ENCODE measurements at regions not wholly inside any gene's neighbourhood (a gene's known extent, or its start where the extent isn't known, plus 50 kb on each side); places are given as distances from the start of the nearest gene placed in this dataset.

DNA sequence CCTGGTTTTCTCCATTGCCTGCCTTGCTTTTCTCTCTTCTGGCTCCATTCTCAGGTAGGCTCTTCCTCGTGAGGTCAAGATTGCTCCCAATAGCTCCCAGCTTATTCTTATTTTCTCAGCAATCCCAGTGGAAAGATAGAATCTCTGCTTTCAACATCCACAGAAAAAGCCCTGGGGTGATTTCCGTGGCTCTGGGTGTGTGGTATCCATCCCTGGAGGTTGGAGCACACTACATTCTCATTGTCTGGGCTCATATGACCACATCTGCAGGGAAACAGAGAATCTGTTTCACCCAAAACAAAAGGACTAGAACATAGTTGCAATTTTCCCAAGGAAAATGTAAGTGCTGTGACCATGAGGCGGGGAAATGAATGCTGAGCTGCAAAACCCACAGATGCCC lies 236.0 kb downstream of the TENT4A start:
- TF ChIP-seq YY1 (IDR thresholded peaks at IDR 0.05) (no peak), TAF1 (conservative IDR thresholded peaks at IDR 0.05) (no peak), RAD21 (IDR thresholded peaks at IDR 0.05) (no peak)
- H3K9me3 ChIP-seq (ENCODE audit: control insufficient read depth in 4 of 4, low read length in 3 of 4) = no peaks in the 10 kb centered on the region
- no peaks in the 10 kb centered on the region for H3K36me3 ChIP-seq (ENCODE audit: control insufficient read depth in 4 of 4, insufficient read depth in 3 of 4, low read depth in 1 of 4, low read length in 3 of 4)
- 79% methylated on average over 3 of the region's 3 CpGs for WGBS
- H3K4me3 ChIP-seq (ENCODE audit: low read depth in 1 of 3, low read length in 3 of 3) = no peak overlapping the region
- H3K27ac ChIP-seq (ENCODE audit: low read depth in 1 of 2, low read length in 2 of 2) = no peak overlapping the region
- H3K27me3 ChIP-seq (ENCODE audit: control insufficient read depth in 4 of 4, insufficient read depth in 4 of 4, low read length in 3 of 4) = no peaks in the 10 kb centered on the region
- DNase-seq (ENCODE audit: low spot score) = no peak
- no peak overlapping the region for H3K9ac ChIP-seq (ENCODE audit: low read depth in 1 of 2, low read length in 2 of 2)
- H3K4me1 ChIP-seq (ENCODE audit: control insufficient read depth in 4 of 4, insufficient read depth in 4 of 4, low read length in 3 of 4) = no peaks in the 10 kb centered on the region

DNA sequence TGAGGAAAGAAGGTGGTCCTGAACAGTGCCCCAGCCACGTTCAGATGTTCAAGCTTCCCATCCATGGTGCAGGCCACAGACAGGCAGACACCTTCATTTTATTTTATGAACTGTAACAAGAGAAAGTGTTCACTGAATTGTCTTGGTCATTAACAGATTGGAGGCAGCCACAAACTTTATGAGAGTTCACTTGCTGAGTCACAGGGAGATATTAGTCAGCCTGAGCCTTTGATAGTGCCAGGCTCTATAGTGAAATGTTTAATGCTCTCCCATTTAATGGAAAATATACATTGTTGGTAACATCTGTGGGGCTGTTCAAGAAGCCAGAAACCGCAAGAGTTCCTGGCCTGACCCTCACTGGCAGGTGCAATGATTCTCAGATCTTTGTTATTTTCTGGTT lies 237.0 kb downstream of the TENT4A start:
- DNase-seq (ENCODE audit: low spot score) = no peak
- TF ChIP-seq FOXA1 (IDR thresholded peaks at IDR 0.05) (no peak), SP1 (IDR thresholded peaks at IDR 0.05) (no peak), HNF4A (conservative IDR thresholded peaks at IDR 0.05) (no peak), JUND (IDR thresholded peaks at IDR 0.05) (no peak), GABPA (IDR thresholded peaks at IDR 0.05 in 1 of 2, conservative IDR thresholded peaks at IDR 0.05 in 1 of 2) (no peak), CTCF (IDR thresholded peaks at IDR 0.05; ENCODE audit: low read depth, low read length, missing input control) (no peak), TAF1 (conservative IDR thresholded peaks at IDR 0.05) (no peak), HNF4G (IDR thresholded peaks at IDR 0.05) (no peak)
- TF ChIP-seq, protein P1, sequence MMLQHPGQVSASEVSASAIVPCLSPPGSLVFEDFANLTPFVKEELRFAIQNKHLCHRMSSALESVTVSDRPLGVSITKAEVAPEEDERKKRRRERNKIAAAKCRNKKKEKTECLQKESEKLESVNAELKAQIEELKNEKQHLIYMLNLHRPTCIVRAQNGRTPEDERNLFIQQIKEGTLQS (IDR thresholded peaks at IDR 0.05) = no peak
- Histone ChIP-seq H3K36me3 (ENCODE audit: control insufficient read depth in 4 of 4, insufficient read depth in 3 of 4, low read depth in 1 of 4, low read length in 3 of 4) (no peaks in the 10 kb centered on the region), H3K9ac (ENCODE audit: low read depth in 1 of 2, low read length in 2 of 2) (no peak overlapping the region), H3K9me3 (ENCODE audit: control insufficient read depth in 4 of 4, low read length in 3 of 4) (no peaks in the 10 kb centered on the region), H3K27ac (ENCODE audit: low read depth in 1 of 2, low read length in 2 of 2) (no peak overlapping the region), H3K4me3 (ENCODE audit: low read depth in 1 of 3, low read length in 3 of 3) (no peak overlapping the region), H3K27me3 (ENCODE audit: control insufficient read depth in 4 of 4, insufficient read depth in 4 of 4, low read length in 3 of 4) (no peaks in the 10 kb centered on the region), H3K4me1 (ENCODE audit: control insufficient read depth in 4 of 4, insufficient read depth in 4 of 4, low read length in 3 of 4) (no peaks in the 10 kb centered on the region)
- 61% methylated on average over 2 of the region's 2 CpGs for WGBS

DNA sequence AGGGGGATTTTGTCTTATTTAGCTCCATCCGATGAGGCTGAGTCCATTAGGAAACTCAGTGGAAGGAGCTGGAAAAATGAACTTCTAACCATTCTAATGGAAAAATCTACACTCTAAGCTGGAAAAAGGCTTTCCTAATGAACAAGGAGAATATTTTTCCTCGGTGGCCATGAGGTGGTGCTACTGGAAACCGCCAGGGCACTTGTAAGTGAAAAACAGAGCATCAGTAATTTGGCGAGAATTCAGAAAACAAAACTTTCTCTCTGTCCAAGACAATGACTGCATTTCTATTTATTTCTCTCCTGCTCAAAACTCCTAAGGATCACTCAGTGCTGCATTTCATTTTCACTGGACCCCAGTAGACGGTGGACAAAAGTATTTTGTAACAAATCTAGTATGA lies 237.6 kb downstream of the TENT4A start:
- WGBS = 61% methylated on average over 5 of the region's 5 CpGs
- DNase-seq (ENCODE audit: low spot score) = no peak
- Histone ChIP-seq H3K27ac (ENCODE audit: low read depth in 1 of 2, low read length in 2 of 2) (no peak overlapping the region), H3K27me3 (ENCODE audit: control insufficient read depth in 4 of 4, insufficient read depth in 4 of 4, low read length in 3 of 4) (no peaks in the 10 kb centered on the region), H3K4me3 (ENCODE audit: low read depth in 1 of 3, low read length in 3 of 3) (no peak overlapping the region), H3K9ac (ENCODE audit: low read depth in 1 of 2, low read length in 2 of 2) (no peak overlapping the region), H3K36me3 (ENCODE audit: control insufficient read depth in 4 of 4, insufficient read depth in 3 of 4, low read depth in 1 of 4, low read length in 3 of 4) (no peaks in the 10 kb centered on the region), H3K9me3 (ENCODE audit: control insufficient read depth in 4 of 4, low read length in 3 of 4) (no peaks in the 10 kb centered on the region), H3K4me1 (ENCODE audit: control insufficient read depth in 4 of 4, insufficient read depth in 4 of 4, low read length in 3 of 4) (no peaks in the 10 kb centered on the region)
- TF ChIP-seq EGR1 (IDR thresholded peaks at IDR 0.05; ENCODE audit: low read depth in 2 of 2) (no peak), HNF4G (IDR thresholded peaks at IDR 0.05) (no peak), GABPA (IDR thresholded peaks at IDR 0.05 in 1 of 2, conservative IDR thresholded peaks at IDR 0.05 in 1 of 2) (no peak), HNF4A (conservative IDR thresholded peaks at IDR 0.05) (no peak), NR2F2 (IDR thresholded peaks at IDR 0.05) (no peak), RXRA (IDR thresholded peaks at IDR 0.05) (no peak), FOXA2 (IDR thresholded peaks at IDR 0.05) (no peak), FOXA1 (IDR thresholded peaks at IDR 0.05) (no peak), RAD21 (IDR thresholded peaks at IDR 0.05) (no peak), SP1 (IDR thresholded peaks at IDR 0.05) (no peak), JUND (IDR thresholded peaks at IDR 0.05) (no peak), CTCF (IDR thresholded peaks at IDR 0.05; ENCODE audit: low read depth, low read length, missing input control) (no peak), TAF1 (conservative IDR thresholded peaks at IDR 0.05) (no peak)
- TF ChIP-seq, protein P2, sequence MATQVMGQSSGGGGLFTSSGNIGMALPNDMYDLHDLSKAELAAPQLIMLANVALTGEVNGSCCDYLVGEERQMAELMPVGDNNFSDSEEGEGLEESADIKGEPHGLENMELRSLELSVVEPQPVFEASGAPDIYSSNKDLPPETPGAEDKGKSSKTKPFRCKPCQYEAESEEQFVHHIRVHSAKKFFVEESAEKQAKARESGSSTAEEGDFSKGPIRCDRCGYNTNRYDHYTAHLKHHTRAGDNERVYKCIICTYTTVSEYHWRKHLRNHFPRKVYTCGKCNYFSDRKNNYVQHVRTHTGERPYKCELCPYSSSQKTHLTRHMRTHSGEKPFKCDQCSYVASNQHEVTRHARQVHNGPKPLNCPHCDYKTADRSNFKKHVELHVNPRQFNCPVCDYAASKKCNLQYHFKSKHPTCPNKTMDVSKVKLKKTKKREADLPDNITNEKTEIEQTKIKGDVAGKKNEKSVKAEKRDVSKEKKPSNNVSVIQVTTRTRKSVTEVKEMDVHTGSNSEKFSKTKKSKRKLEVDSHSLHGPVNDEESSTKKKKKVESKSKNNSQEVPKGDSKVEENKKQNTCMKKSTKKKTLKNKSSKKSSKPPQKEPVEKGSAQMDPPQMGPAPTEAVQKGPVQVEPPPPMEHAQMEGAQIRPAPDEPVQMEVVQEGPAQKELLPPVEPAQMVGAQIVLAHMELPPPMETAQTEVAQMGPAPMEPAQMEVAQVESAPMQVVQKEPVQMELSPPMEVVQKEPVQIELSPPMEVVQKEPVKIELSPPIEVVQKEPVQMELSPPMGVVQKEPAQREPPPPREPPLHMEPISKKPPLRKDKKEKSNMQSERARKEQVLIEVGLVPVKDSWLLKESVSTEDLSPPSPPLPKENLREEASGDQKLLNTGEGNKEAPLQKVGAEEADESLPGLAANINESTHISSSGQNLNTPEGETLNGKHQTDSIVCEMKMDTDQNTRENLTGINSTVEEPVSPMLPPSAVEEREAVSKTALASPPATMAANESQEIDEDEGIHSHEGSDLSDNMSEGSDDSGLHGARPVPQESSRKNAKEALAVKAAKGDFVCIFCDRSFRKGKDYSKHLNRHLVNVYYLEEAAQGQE (IDR thresholded peaks at IDR 0.05) = no peak
- TF ChIP-seq, protein P1 (IDR thresholded peaks at IDR 0.05) = no peak
- TF ChIP-seq, protein P3, sequence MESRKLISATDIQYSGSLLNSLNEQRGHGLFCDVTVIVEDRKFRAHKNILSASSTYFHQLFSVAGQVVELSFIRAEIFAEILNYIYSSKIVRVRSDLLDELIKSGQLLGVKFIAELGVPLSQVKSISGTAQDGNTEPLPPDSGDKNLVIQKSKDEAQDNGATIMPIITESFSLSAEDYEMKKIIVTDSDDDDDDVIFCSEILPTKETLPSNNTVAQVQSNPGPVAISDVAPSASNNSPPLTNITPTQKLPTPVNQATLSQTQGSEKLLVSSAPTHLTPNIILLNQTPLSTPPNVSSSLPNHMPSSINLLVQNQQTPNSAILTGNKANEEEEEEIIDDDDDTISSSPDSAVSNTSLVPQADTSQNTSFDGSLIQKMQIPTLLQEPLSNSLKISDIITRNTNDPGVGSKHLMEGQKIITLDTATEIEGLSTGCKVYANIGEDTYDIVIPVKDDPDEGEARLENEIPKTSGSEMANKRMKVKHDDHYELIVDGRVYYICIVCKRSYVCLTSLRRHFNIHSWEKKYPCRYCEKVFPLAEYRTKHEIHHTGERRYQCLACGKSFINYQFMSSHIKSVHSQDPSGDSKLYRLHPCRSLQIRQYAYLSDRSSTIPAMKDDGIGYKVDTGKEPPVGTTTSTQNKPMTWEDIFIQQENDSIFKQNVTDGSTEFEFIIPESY (IDR thresholded peaks at IDR 0.05) = no peak
- TF ChIP-seq, protein P4, sequence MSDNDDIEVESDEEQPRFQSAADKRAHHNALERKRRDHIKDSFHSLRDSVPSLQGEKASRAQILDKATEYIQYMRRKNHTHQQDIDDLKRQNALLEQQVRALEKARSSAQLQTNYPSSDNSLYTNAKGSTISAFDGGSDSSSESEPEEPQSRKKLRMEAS (IDR thresholded peaks at IDR 0.05) = no peak

Measured in liver (tissue), 8 donors.